ENCODE measurements at regions not wholly inside any gene's neighbourhood (a gene's known extent, or its start where the extent isn't known, plus 50 kb on each side); places are given as distances from the start of the nearest gene placed in this dataset.

- TF ChIP-seq CTCF (IDR thresholded peaks at IDR 0.05) (no peak), POLR2AphosphoS5 (IDR thresholded peaks at IDR 0.05) (no peak)
Observed at GRCh38 chr15:94610485-94610884, 379.1 kb downstream of the MCTP2 start.
